Neural cell (in vitro differentiated cells): ENCODE measurements at regions not wholly inside any gene's neighbourhood (a gene's known extent, or its start where the extent isn't known, plus 50 kb on each side); places are given as distances from the start of the nearest gene placed in this dataset.

Experiments
- H2AFZ ChIP-seq: fragments of 200-600, 300-800 bp; sonication (generic), shearing (Covaris generic); 2 replicates; pipeline ENCODE4 v1.6.0; 2014; ENCODE audit warnings: low read depth, mild to moderate bottlenecking, antibody characterized with exemption, low read length, moderate library complexity
- H3F3A ChIP-seq: fragments of 200-600 bp; shearing (Covaris generic); 2 replicates; pipeline ENCODE4 v1.6.1; 2016; ENCODE audit warnings: mild to moderate bottlenecking, moderate library complexity, mixed read lengths, antibody characterized with exemption, low read length; ENCODE audit not compliant: insufficient read depth, poor library complexity, severe bottlenecking
- H3K27ac ChIP-seq: fragments of 200-600, 300-800 bp; sonication (generic), shearing (Covaris generic); 2 replicates; pipeline ENCODE4 v1.5.1; 2014; ENCODE audit warnings: mild to moderate bottlenecking, low read length, moderate library complexity
- H3K27me3 ChIP-seq: fragments of 300-800, 200-600 bp; sonication (generic), shearing (Covaris generic); 2 replicates; pipeline ENCODE4 v1.6.0; 2014; ENCODE audit warnings: mild to moderate bottlenecking, low read depth, low read length, moderate library complexity; ENCODE audit not compliant: insufficient read depth
- H3K36me3 ChIP-seq: fragments of 300-800, 200-600 bp; sonication (generic), shearing (Covaris generic); 2 replicates; pipeline ENCODE4 v1.5.1; 2014; ENCODE audit warnings: mild to moderate bottlenecking, antibody characterized with exemption, low read length, moderate library complexity; ENCODE audit not compliant: insufficient read depth
- H3K4me2 ChIP-seq: fragments of 300-800, 200-600 bp; sonication (generic), shearing (Covaris generic); 2 replicates; pipeline ENCODE4 v1.6.0; 2014; ENCODE audit warnings: mild to moderate bottlenecking, low read length
- H3K4me3 ChIP-seq: fragments of 300-800, 200-600 bp; sonication (generic), shearing (Covaris generic); 2 replicates; pipeline ENCODE4 v1.5.1; 2014; ENCODE audit warnings: mild to moderate bottlenecking, low read length, moderate library complexity
- H3K79me2 ChIP-seq: fragments of 200-600 bp; shearing (Covaris generic); replicated peaks from 2 replicates; pipeline ENCODE4 v1.6.0; 2014; ENCODE audit warnings: mild to moderate bottlenecking, low read length, moderate library complexity; ENCODE audit not compliant: insufficient read depth
- H3K9ac ChIP-seq: fragments of 300-800, 200-600 bp; sonication (generic), shearing (Covaris generic); 2 replicates; pipeline ENCODE4 v1.6.1; 2016; ENCODE audit warnings: mild to moderate bottlenecking, low read length, mixed read lengths
- H3K9me2 ChIP-seq: fragments of 200-600 bp; shearing (Covaris generic); 2 replicates; pipeline ENCODE4 v1.6.1; 2016; ENCODE audit warnings: mild to moderate bottlenecking, low read length, mixed read lengths; ENCODE audit not compliant: insufficient read depth
- H3K9me3 ChIP-seq: fragments of 200-600, 300-800 bp; sonication (generic), shearing (Covaris generic); 2 replicates; pipeline ENCODE4 v1.6.1; 2016; ENCODE audit warnings: mild to moderate bottlenecking, mixed run types, low read length, moderate library complexity, mixed read lengths
- H4K20me1 ChIP-seq: fragments of 200-600 bp; shearing (Covaris generic); 2 replicates; pipeline ENCODE4 v1.6.1; 2016; ENCODE audit warnings: mild to moderate bottlenecking, mixed run types; ENCODE audit not compliant: insufficient read depth
- CTCF ChIP-seq: fragments of 450-650 bp; IDR thresholded peaks from 2 replicates; pipeline ENCODE4 v1.5.1; 2014; ENCODE audit warnings: antibody characterized with exemption, mild to moderate bottlenecking, moderate library complexity; ENCODE audit not compliant: poor library complexity, severe bottlenecking
- EP300 ChIP-seq: fragments of 450-650 bp; conservative IDR thresholded peaks from 2 replicates; pipeline ENCODE4 v1.6.1; 2014; ENCODE audit warnings: antibody characterized with exemption, mild to moderate bottlenecking, moderate library complexity; ENCODE audit not compliant: poor library complexity, severe bottlenecking
- EZH2 ChIP-seq: fragments of 200-600, 300-800 bp; shearing (Covaris generic), sonication (generic); IDR thresholded peaks from 2 replicates; pipeline ENCODE4 v1.6.1; 2014; ENCODE audit warnings: antibody characterized with exemption, low read length, borderline replicate concordance, mild to moderate bottlenecking; ENCODE audit not compliant: insufficient read depth, poor library complexity, severe bottlenecking
- MXI1 ChIP-seq: fragments of 450-650 bp; conservative IDR thresholded peaks from 2 replicates; pipeline ENCODE4 v1.6.1; 2014; ENCODE audit warnings: antibody characterized with exemption, mild to moderate bottlenecking; ENCODE audit not compliant: poor library complexity, severe bottlenecking
- POLR2AphosphoS5 ChIP-seq: IDR thresholded peaks from 2 replicates; pipeline ENCODE4 v1.6.1; 2012
- RAD21 ChIP-seq: fragments of 450-650 bp; conservative IDR thresholded peaks from 2 replicates; pipeline ENCODE4 v1.6.1; 2014; ENCODE audit warnings: antibody characterized with exemption, mild to moderate bottlenecking, moderate library complexity
- REST ChIP-seq: IDR thresholded peaks from 2 replicates; pipeline ENCODE4 v1.6.1; 2012; ENCODE audit warnings: borderline replicate concordance
- SMC3 ChIP-seq: fragments of 450-650 bp; conservative IDR thresholded peaks from 2 replicates; pipeline ENCODE4 v1.6.1; 2014; ENCODE audit warnings: antibody characterized with exemption, mild to moderate bottlenecking, moderate library complexity; ENCODE audit not compliant: poor library complexity
- TAF1 ChIP-seq: IDR thresholded peaks from 2 replicates; pipeline ENCODE4 v1.6.1; 2012; ENCODE audit warnings: low read depth

DNA sequence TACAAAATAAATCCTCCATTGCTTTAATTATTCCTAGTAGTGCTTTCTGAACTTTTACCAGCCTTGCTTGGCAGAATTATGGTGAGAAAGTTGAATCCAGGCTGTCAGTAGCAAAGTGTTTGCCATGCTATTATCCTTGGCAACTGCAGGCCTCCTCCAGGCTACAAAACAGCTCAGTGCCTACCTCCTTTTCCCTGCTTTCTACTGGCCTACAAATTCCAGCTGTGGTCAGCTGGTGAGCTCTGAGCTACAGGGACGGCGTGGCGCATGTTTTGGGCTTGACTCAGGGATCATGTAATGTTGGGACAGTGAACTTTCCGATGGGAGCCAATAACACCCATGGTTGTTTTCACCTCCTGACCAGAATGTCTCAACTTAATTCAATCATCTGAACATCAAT lies 456.1 kb upstream of the ADAMTS5 start:
- Histone ChIP-seq H3K9ac (no peak overlapping the region), H3K9me2 (no peaks in the 10 kb centered on the region), H2AFZ (no peak overlapping the region), H3K4me2 (no peak overlapping the region), H3K27ac (no peak overlapping the region), H3K9me3 (no peaks in the 10 kb centered on the region), H3K4me3 (no peak overlapping the region), H3K27me3 (no peaks in the 10 kb centered on the region), H4K20me1 (no peaks in the 10 kb centered on the region), H3K79me2 (no peaks in the 10 kb centered on the region), H3F3A (no peaks in the 10 kb centered on the region), H3K36me3 (no peaks in the 10 kb centered on the region)
- no peak for TF ChIP-seq EZH2
- TF ChIP-seq REST, result no peak
- no peak for TF ChIP-seq CTCF
- no peak for TF ChIP-seq SMC3
- no peak for TF ChIP-seq POLR2AphosphoS5
- no peak for TF ChIP-seq MXI1
- no peak for TF ChIP-seq RAD21
- no peak for TF ChIP-seq EP300
- no peak for TF ChIP-seq TAF1

DNA sequence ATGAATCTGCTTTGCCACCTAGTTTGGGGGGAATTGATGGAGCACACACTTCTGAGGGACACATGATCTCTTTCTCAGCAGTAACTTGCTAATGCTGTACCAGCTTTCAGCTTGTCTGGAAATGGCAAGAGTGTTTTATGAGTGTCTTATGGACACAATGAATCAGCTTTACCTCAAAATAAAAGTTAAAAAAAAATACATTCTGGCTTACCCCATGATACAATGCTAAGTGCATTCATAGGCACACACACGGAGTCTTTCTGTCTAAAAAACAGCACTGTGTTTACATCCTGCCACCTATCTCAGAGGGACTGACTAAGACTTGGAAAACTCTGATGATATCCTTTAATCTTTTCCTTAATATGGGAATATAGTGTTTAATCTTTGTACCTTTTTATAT lies 455.5 kb upstream of the ADAMTS5 start:
- Histone ChIP-seq H3F3A (no peaks in the 10 kb centered on the region), H3K9me3 (no peaks in the 10 kb centered on the region), H3K27me3 (no peaks in the 10 kb centered on the region), H3K9ac (no peak overlapping the region), H2AFZ (no peak overlapping the region), H3K9me2 (no peaks in the 10 kb centered on the region), H3K4me2 (no peak overlapping the region), H3K36me3 (no peaks in the 10 kb centered on the region), H4K20me1 (no peaks in the 10 kb centered on the region), H3K27ac (no peak overlapping the region), H3K4me3 (no peak overlapping the region), H3K79me2 (no peaks in the 10 kb centered on the region)
- TF ChIP-seq REST (no peak), CTCF (no peak), EZH2 (no peak), RAD21 (no peak), MXI1 (no peak), EP300 (no peak), TAF1 (no peak), SMC3 (no peak), POLR2AphosphoS5 (no peak)
